HCT116 (cell line): ENCODE measurements at regions not wholly inside any gene's neighbourhood (a gene's known extent, or its start where the extent isn't known, plus 50 kb on each side); places are given as distances from the start of the nearest gene placed in this dataset.

ENCODE experiments used
- TF ChIP-seq, protein P1 (sequence below): IDR thresholded peaks from 2 replicates; pipeline ENCODE4 v1.6.1; 2012; ENCODE audit warnings: low read depth

DNA sequence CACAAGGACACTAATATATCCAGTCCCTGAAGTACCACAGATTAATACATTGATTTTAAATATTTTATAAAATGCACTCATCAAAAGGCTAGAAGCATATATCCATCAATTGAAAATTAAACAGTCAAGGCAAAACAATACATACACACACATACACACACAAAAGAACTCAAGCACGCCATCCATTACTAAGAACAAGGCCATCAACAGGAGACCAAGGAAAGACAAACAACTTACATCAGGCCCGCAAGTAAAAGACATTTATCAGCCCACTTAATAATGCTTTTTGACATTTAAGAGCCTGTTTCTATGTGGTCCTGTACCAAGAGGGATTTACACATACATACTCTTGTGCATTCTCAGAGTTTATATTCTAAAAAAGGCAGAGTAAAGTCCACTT, 50.0 kb upstream of the ZNF827 start (continued):
- TF ChIP-seq, protein P1, sequence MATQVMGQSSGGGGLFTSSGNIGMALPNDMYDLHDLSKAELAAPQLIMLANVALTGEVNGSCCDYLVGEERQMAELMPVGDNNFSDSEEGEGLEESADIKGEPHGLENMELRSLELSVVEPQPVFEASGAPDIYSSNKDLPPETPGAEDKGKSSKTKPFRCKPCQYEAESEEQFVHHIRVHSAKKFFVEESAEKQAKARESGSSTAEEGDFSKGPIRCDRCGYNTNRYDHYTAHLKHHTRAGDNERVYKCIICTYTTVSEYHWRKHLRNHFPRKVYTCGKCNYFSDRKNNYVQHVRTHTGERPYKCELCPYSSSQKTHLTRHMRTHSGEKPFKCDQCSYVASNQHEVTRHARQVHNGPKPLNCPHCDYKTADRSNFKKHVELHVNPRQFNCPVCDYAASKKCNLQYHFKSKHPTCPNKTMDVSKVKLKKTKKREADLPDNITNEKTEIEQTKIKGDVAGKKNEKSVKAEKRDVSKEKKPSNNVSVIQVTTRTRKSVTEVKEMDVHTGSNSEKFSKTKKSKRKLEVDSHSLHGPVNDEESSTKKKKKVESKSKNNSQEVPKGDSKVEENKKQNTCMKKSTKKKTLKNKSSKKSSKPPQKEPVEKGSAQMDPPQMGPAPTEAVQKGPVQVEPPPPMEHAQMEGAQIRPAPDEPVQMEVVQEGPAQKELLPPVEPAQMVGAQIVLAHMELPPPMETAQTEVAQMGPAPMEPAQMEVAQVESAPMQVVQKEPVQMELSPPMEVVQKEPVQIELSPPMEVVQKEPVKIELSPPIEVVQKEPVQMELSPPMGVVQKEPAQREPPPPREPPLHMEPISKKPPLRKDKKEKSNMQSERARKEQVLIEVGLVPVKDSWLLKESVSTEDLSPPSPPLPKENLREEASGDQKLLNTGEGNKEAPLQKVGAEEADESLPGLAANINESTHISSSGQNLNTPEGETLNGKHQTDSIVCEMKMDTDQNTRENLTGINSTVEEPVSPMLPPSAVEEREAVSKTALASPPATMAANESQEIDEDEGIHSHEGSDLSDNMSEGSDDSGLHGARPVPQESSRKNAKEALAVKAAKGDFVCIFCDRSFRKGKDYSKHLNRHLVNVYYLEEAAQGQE: no peak
